Peyer's patch (tissue), 4 donors: ENCODE measurements at regions not wholly inside any gene's neighbourhood (a gene's known extent, or its start where the extent isn't known, plus 50 kb on each side); places are given as distances from the start of the nearest gene placed in this dataset.

Experiments
- CTCF ChIP-seq, 6 experiments: fragments of 450-650 bp in 4 of 6; fragments of 200-600 bp in 2 of 6; sonication (generic) in 1 of 6; IDR thresholded peaks; one replicate each; pipeline ENCODE4 v1.5.1; 2017 to 2019; ENCODE audit warnings: antibody characterized with exemption in 6 of 6, mild to moderate bottlenecking in 3 of 6, moderate library complexity in 1 of 6
- POLR2A ChIP-seq, 2 donors: fragments of 450-650 bp; IDR thresholded peaks; one replicate each; pipeline ENCODE4 v1.5.1; 2017; ENCODE audit warnings: antibody characterized with exemption in 2 of 2, mild to moderate bottlenecking in 2 of 2, moderate library complexity in 2 of 2

- TF ChIP-seq CTCF (IDR thresholded peaks at IDR 0.05): no peak
- no peak for TF ChIP-seq POLR2A (IDR thresholded peaks at IDR 0.05)
These were observed 142.2 kb upstream of the SPRY2 start for GRCh38 chr13:80483157-80483556.
